IMR-90 (cell line): ENCODE measurements at regions not wholly inside any gene's neighbourhood (a gene's known extent, or its start where the extent isn't known, plus 50 kb on each side); places are given as distances from the start of the nearest gene placed in this dataset.

Experiments used
- ATAC-seq: fragments of 200-7000 bp; cut with Tn5 transposase; 2 replicates; pipeline ENCODE4 v1.9.1; 2020; ENCODE audit warnings: low read depth, mild to moderate bottlenecking, moderate library complexity
- BruUV-seq: library from RNA; stranded (reverse); fragments of 400-500 nt; replicated peaks from 2 replicates; lab custom pipeline; 2021; lab: Mats Ljungman, UMichigan
- CTCF ChIA-PET: fragments of 300-600 bp; formaldehyde crosslinking; extraction: SDS; loops from one replicate; lab custom pipeline; 2021; ENCODE audit warnings: antibody characterized with exemption; lab: Yijun Ruan, JAX
- POLR2A ChIA-PET: fragments of 300-600 bp; sonication (Branson Sonifier 250); formaldehyde crosslinking; loops from one replicate; lab custom pipeline; 2022; ENCODE audit warnings: antibody characterized with exemption; ENCODE audit not compliant: unreplicated experiment; lab: Charles Lee
- DNase-seq: peaks from one replicate; pipeline ENCODE4 v3.0.0; 2013
- H2AFZ ChIP-seq: replicated peaks from 2 replicates; pipeline ENCODE3; 2013; ENCODE audit warnings: low read length, mild to moderate bottlenecking; ENCODE audit not compliant: poor library complexity
- H2AK5ac ChIP-seq: 2 replicates; pipeline ENCODE4 v1.6.1; 2013; ENCODE audit warnings: low read depth, low read length, inconsistent platforms
- H2AK9ac ChIP-seq: replicated peaks from 2 replicates; pipeline ENCODE3; 2013; ENCODE audit warnings: mild to moderate bottlenecking, low read depth, low read length, moderate library complexity; ENCODE audit not compliant: poor library complexity
- H2BK120ac ChIP-seq: 2 replicates; pipeline ENCODE4 v1.6.1; 2013; ENCODE audit warnings: low read depth, low read length, inconsistent platforms
- H2BK15ac ChIP-seq: 3 replicates; pipeline ENCODE4 v1.6.1; 2013; ENCODE audit warnings: low read depth, low read length, inconsistent platforms
- H2BK20ac ChIP-seq: 2 replicates; pipeline ENCODE4 v1.6.1; 2013; ENCODE audit warnings: low read depth, mild to moderate bottlenecking, inconsistent platforms, low read length, moderate library complexity
- H2BK5ac ChIP-seq: 2 replicates; pipeline ENCODE4 v1.6.1; 2013; ENCODE audit warnings: mild to moderate bottlenecking, low read depth, low read length, inconsistent platforms; ENCODE audit not compliant: poor library complexity, severe bottlenecking
- H3K14ac ChIP-seq: replicated peaks from 2 replicates; pipeline ENCODE4 v1.6.1; 2013; ENCODE audit warnings: low read depth, low read length, inconsistent platforms
- H3K18ac ChIP-seq: 2 replicates; pipeline ENCODE4 v1.6.1; 2013; ENCODE audit warnings: low read depth, low read length, control low read depth
- H3K23ac ChIP-seq: 2 replicates; pipeline ENCODE4 v1.6.1; 2013; ENCODE audit warnings: low read depth, low read length, inconsistent platforms
- H3K27ac ChIP-seq: 2 replicates; pipeline ENCODE4 v1.5.1; 2013; ENCODE audit warnings: mild to moderate bottlenecking, control low read depth, low read length; ENCODE audit not compliant: insufficient read depth
- H3K27me3 ChIP-seq: 2 replicates; pipeline ENCODE4 v1.6.1; 2013; ENCODE audit warnings: low read length; ENCODE audit not compliant: control insufficient read depth, insufficient read depth
- H3K36me3 ChIP-seq: 2 replicates; pipeline ENCODE4 v1.6.1; 2013; ENCODE audit warnings: low read length, mixed read lengths; ENCODE audit not compliant: control insufficient read depth, insufficient read depth
- H3K4ac ChIP-seq: 2 replicates; pipeline ENCODE4 v1.6.1; 2013; ENCODE audit warnings: low read depth, low read length, inconsistent platforms
- H3K4me1 ChIP-seq: 2 replicates; pipeline ENCODE4 v1.6.1; 2013; ENCODE audit warnings: low read length, mixed read lengths; ENCODE audit not compliant: control insufficient read depth, insufficient read depth
- H3K4me2 ChIP-seq: 2 replicates; pipeline ENCODE4 v1.6.1; 2013; ENCODE audit warnings: low read depth, mild to moderate bottlenecking, control low read depth, low read length, moderate library complexity
- H3K4me3 ChIP-seq: 2 replicates; pipeline ENCODE4 v1.5.1; 2013; ENCODE audit warnings: low read depth, mild to moderate bottlenecking, control low read depth, low read length, moderate library complexity; ENCODE audit not compliant: insufficient read depth
- H3K56ac ChIP-seq: 2 replicates; pipeline ENCODE4 v1.6.1; 2013; ENCODE audit warnings: low read length, inconsistent platforms; ENCODE audit not compliant: insufficient read depth; ENCODE audit errors: extremely low read depth
- H3K79me1 ChIP-seq, 2 experiments: 2 replicates each; pipeline ENCODE4 v1.6.1; 2013; ENCODE audit warnings: low read length in 2 of 2, inconsistent platforms in 1 of 2, low read depth in 1 of 2
- H3K9ac ChIP-seq: 2 replicates; pipeline ENCODE4 v1.6.1; 2013; ENCODE audit warnings: low read depth, low read length, control low read depth
- H3K9me1 ChIP-seq: 2 replicates; pipeline ENCODE4 v1.6.1; 2013; ENCODE audit warnings: low read length, inconsistent platforms; ENCODE audit not compliant: insufficient read depth
- H3K9me3 ChIP-seq: 2 replicates; pipeline ENCODE4 v1.6.1; 2013; ENCODE audit warnings: low read length; ENCODE audit not compliant: control insufficient read depth, insufficient read depth
- H4K20me1 ChIP-seq: 2 replicates; pipeline ENCODE4 v1.6.1; 2013; ENCODE audit warnings: low read length, inconsistent platforms; ENCODE audit not compliant: insufficient read depth
- H4K5ac ChIP-seq: 2 replicates; pipeline ENCODE4 v1.6.1; 2013; ENCODE audit warnings: mild to moderate bottlenecking, low read depth, low read length, control low read depth
- H4K8ac ChIP-seq, 2 experiments: 2 replicates each; pipeline ENCODE4 v1.6.1; 2013; ENCODE audit warnings: low read depth in 2 of 2, low read length in 2 of 2, control low read depth in 1 of 2, inconsistent platforms in 1 of 2
- H4K91ac ChIP-seq: 2 replicates; pipeline ENCODE4 v1.6.1; 2013; ENCODE audit warnings: low read depth, low read length, inconsistent platforms; ENCODE audit not compliant: insufficient read depth
- BHLHE40 ChIP-seq: fragments of 150-350 bp; IDR thresholded peaks from 2 replicates; pipeline ENCODE4 v1.6.1; 2016; ENCODE audit warnings: mild to moderate bottlenecking, low read depth, low read length
- CHD1 ChIP-seq: IDR thresholded peaks from 2 replicates; pipeline ENCODE4 v1.6.1; 2012; ENCODE audit warnings: low read depth, low read length, improper control_type of control experiment
- CTCF ChIP-seq: conservative IDR thresholded peaks from 2 replicates; pipeline ENCODE4 v1.5.1; 2012; ENCODE audit warnings: mild to moderate bottlenecking, low read depth, low read length, improper control_type of control experiment
- ELK1 ChIP-seq: fragments of 150-350 bp; IDR thresholded peaks from 2 replicates; pipeline ENCODE4 v1.6.1; 2016; ENCODE audit warnings: low read depth, mild to moderate bottlenecking, low read length, moderate library complexity, borderline replicate concordance
- FOS ChIP-seq: fragments of 150-350 bp; IDR thresholded peaks from 2 replicates; pipeline ENCODE4 v1.6.1; 2016; ENCODE audit warnings: low read depth, low read length
- MAFK ChIP-seq: IDR thresholded peaks from 2 replicates; pipeline ENCODE4 v1.6.1; 2012; ENCODE audit warnings: low read depth, low read length, improper control_type of control experiment
- MAZ ChIP-seq: IDR thresholded peaks from 2 replicates; pipeline ENCODE4 v1.6.1; 2012; ENCODE audit warnings: low read depth, mild to moderate bottlenecking, low read length, improper control_type of control experiment, moderate library complexity, borderline replicate concordance
- MXI1 ChIP-seq: IDR thresholded peaks from 2 replicates; pipeline ENCODE4 v1.6.1; 2012; ENCODE audit warnings: low read depth, mild to moderate bottlenecking, low read length, moderate library complexity, borderline replicate concordance
- NFE2L2 ChIP-seq: fragments of 150-350 bp; IDR thresholded peaks from 2 replicates; pipeline ENCODE4 v1.6.1; 2016; ENCODE audit warnings: low read depth, mild to moderate bottlenecking, low read length
- POLR2A ChIP-seq: IDR thresholded peaks from 2 replicates; pipeline ENCODE4 v1.6.1; 2012; ENCODE audit warnings: mild to moderate bottlenecking, low read depth, low read length
- RAD21 ChIP-seq: IDR thresholded peaks from 2 replicates; pipeline ENCODE4 v1.6.1; 2012; ENCODE audit warnings: low read length, improper control_type of control experiment
- RCOR1 ChIP-seq: IDR thresholded peaks from 2 replicates; pipeline ENCODE4 v1.6.1; 2012; ENCODE audit warnings: mild to moderate bottlenecking, low read length, improper control_type of control experiment; ENCODE audit not compliant: insufficient replicate concordance
- RFX5 ChIP-seq: IDR thresholded peaks from 2 replicates; pipeline ENCODE4 v1.8.0; 2012; ENCODE audit warnings: low read depth, mild to moderate bottlenecking, low read length, moderate library complexity
- SMC3 ChIP-seq: fragments of 150-350 bp; IDR thresholded peaks from 2 replicates; pipeline ENCODE4 v1.6.1; 2016; ENCODE audit warnings: low read depth, mild to moderate bottlenecking, antibody characterized with exemption, low read length, moderate library complexity
- USF2 ChIP-seq: fragments of 150-350 bp; IDR thresholded peaks from 2 replicates; pipeline ENCODE4 v1.6.1; 2017; ENCODE audit warnings: mild to moderate bottlenecking, antibody characterized with exemption, low read length, low read depth
- WGBS, 2 experiments: methylation state at CpG; one replicate each; pipeline versions ENCODE4 v1.1.5 to v1.1.7; 2013; ENCODE audit warnings: missing lambda C conversion rate in 2 of 2; ENCODE audit not compliant: insufficient read length in 1 of 2; ENCODE audit errors: extremely low coverage in 2 of 2; 5-methylcytosine and 5-hydroxymethylcytosine counted together
- dilution Hi-C: fragments of 300-500 bp; cut with HindIII; formaldehyde crosslinking; loops from one replicate; pipeline ENCODE4 v1.14.3; 2018; ENCODE audit warnings: low sequenced_read_pairs; ENCODE audit not compliant: unreplicated experiment
- in situ Hi-C: fragments of 300-500 bp; cut with MboI; formaldehyde crosslinking; loops from 3 replicates; pipeline ENCODE4 v1.14.3; 2019; ENCODE audit warnings: low sequenced_read_pairs, inconsistent platforms, mixed read lengths
- intact Hi-C: fragments of 100-400 bp; cut with micrococcal nuclease; formaldehyde crosslinking; loops from 2 replicates; pipeline ENCODE4 v1.10.0; 2022

- Histone ChIP-seq H4K8ac (no peak overlapping the region), H3K27ac (no peak overlapping the region), H3K27me3 (no peaks in the 10 kb centered on the region), H2AK5ac (no peak overlapping the region), H3K4me2 (no peak overlapping the region), H3K14ac (no peak overlapping the region), H3K79me1 (no peaks in the 10 kb centered on the region), H4K5ac (no peak overlapping the region), H4K91ac (no peak overlapping the region), H2BK5ac (no peak overlapping the region), H2BK120ac (no peak overlapping the region), H2BK15ac (no peak overlapping the region), H3K23ac (no peak overlapping the region), H3K18ac (no peak overlapping the region), H3K4me3 (no peak overlapping the region), H4K20me1 (no peaks in the 10 kb centered on the region), H2AFZ (no peak overlapping the region), H2BK20ac (no peak overlapping the region), H3K9ac (no peak overlapping the region), H3K56ac (no peak overlapping the region), H3K4me1 (peaks cover 2% of the 10 kb centered on the region; the same call in 1 of the 2 replicates), H3K36me3 (no peaks in the 10 kb centered on the region), H2AK9ac (no peak overlapping the region), H3K4ac (no peak overlapping the region), H3K9me1 (no peaks in the 10 kb centered on the region), H3K9me3 (no peaks in the 10 kb centered on the region)
- BruUV-seq = no TSS peak
- in situ Hi-C loops (no loop called here), intact Hi-C loops (no loop called here), dilution Hi-C loops (no loop called here)
- TF ChIP-seq RAD21 = no peak
- no peak for TF ChIP-seq FOS
- no peak for TF ChIP-seq CHD1
- no peak for TF ChIP-seq NFE2L2
- no peak for TF ChIP-seq SMC3
- no peak for TF ChIP-seq RFX5
- TF ChIP-seq MAFK = no peak
- TF ChIP-seq POLR2A = no peak
- no peak for TF ChIP-seq MXI1
- TF ChIP-seq ELK1 = no peak
- TF ChIP-seq BHLHE40 = no peak
- no peak for TF ChIP-seq CTCF
- TF ChIP-seq RCOR1 = no peak
- TF ChIP-seq MAZ = no peak
- TF ChIP-seq USF2 = no peak
- CTCF ChIA-PET = interaction anchor here (0.5 to 1.2 kb wide), 2 partner anchors 10 to 838 kb away, joined by 3 to 4 read pairs; no protein-coding TSS in a partner anchor
- POLR2A ChIA-PET = no interaction called here
- ATAC-seq = no peak; the same call in 1 of the 2 replicates
- DNase-seq = no peak
- WGBS, 2 experiments = no CpG with 5 or more reads among the region's 3 CpGs
Measured at GRCh38 chr1:219514728-219515127, 98.2 kb downstream of the ZC3H11B start.
